Inflammatory macrophage treated with lipopolysaccharide for 1 hour (primary cell): ENCODE measurements at regions not wholly inside any gene's neighbourhood (a gene's known extent, or its start where the extent isn't known, plus 50 kb on each side); places are given as distances from the start of the nearest gene placed in this dataset.

Source experiments
- DNase-seq, 2 donors: peaks; one replicate each; pipeline ENCODE4 v3.0.0-alpha.2; 2020 to 2022

DNA sequence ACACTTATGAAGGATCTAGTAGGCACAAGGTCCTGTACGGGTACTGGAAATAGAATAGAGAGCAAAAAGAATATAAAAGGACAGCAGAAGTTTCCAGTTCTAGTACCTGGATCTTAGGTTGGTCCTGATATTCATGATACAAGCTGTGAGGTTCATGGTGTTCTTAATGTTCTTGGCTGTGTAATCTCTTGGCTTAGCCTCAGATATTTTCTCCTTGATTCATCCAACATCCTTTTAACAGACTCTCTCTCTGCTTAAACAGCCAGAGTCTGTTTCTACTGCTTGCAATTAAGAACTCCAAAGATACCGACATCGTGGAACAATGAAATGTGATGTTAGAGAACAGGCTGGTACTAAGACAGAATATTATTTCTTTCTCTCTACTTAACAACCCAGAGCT lies 49.9 kb downstream of the CNTN3 start:
- no peak for DNase-seq

DNA sequence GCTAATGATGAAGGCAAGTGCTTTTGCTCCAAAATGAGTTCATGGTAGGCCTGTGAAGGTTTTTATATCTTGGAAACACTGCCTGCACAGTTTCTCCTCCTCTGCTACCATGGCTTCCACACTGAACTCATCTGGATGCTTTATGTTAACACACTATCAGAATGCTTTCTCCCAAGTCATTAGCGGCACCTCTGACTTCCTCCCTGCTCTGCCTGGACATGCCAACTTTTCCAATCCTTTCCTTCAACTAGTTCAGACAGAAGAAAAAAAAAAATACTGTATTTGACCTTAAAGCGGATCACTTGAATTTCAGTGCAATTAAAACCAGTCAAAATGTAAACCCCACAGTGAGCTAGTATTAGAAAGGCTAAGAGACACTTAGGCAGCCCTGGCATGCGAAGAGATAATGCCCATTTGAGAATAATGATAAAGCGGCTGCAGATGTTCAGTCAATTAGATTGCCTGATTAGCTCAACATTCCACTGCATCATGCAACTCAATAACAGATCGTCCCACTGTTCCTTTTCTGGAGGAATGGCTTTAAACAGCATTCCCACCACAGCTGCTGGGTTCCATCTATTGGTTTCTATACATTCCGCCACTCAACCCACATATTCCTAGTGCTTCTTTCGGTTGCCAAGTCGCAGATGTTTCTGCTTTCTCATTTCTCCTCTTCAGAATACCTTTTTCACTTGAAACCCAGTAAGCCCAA lies 51.7 kb downstream of the CNTN3 start:
- no peak for DNase-seq

DNA sequence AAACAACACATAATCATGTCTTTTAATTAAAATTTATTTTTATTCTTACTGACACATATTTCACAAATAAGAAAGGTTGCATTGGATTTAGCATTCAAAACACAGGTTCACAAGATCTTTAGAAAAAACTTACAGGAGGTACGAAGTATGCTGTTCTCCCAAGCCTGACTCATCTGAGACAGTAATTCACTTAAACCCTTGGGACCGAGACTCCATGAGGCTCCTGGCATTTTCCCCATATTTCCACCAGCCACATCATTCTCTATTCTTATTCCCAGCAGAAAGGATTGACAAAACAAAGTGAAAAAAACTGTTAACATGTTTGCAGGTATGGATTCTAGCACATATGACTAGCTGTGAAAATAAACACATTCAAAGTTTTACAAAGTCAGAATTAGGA lies 52.6 kb downstream of the CNTN3 start:
- no peak for DNase-seq

DNA sequence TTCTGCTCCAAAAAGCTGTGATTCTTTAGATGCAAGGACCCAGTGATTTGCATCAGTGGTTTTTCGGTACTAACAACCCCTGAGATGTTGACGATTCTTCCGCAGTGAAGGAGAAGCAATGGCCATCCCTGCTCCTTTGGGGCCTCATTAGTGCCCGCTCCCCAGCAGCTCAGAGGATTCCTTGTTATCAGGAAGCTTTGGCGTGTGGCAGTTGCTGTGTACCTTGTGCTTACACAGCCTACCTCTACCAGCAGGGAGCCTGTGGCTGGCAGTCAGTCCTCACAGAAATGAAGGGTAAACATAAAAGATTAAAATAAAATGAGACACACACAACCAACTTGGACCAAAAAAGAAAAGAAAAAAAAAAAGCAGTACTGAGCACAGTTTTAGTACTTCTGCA lies 55.2 kb downstream of the CNTN3 start:
- no peak for DNase-seq

DNA sequence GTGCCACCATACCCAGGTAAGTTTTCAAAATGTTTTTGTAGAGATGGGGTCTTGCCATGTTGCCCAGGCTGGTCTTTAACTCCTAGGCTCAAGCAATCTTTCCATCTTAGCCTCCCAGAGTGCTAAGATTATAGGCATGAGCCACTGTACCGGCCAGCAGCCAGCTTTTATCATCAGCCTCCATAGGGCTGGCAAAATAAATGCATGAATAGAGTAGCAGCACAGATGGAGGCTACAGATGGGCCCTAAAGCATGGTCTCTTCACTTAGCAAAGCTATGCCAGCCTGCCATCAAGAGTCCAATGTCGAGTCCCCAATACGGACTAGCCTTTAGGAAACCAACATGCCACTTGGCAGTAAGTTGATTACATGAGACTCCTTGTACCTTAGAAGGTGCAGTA lies 63.8 kb downstream of the CNTN3 start:
- no peak for DNase-seq

DNA sequence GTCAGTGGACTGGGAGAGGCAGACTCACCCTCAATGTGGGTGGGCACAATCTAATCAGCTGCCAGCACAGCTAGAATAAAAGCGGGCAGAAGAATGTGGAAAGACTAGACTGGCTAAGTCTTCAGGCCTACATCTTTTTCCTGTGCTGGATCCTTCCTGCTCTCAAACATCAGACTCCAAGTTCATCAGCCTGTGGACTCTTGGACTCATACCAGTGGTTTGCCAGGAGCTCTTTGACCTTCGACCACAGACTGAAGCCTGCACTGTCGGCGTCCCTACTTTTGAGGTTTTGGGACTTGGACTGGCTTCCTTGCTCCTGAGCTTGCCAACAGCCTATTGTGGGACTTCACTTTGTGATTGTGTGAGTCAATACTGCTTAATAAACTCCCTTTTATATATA lies 68.0 kb downstream of the CNTN3 start:
- DNase-seq, result no peak

DNA sequence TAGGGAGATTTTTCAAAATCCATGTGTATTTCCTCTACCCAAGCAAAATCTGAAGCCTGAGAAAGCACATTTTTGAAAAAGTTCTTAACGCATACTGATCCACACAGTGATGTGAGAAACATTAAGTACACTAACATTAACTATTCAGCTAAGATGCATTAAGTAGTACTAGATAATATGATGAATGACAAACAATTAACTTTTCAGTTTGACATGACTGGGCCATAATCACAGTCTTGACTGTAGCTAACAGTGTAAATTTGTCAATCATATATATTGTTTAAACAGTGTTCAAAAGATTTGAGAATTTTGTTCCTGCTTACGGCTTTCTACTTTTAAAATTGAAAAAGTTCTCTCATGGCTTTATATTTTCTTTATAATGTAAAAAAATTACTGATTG lies 72.0 kb downstream of the CNTN3 start:
- DNase-seq, result no peak

DNA sequence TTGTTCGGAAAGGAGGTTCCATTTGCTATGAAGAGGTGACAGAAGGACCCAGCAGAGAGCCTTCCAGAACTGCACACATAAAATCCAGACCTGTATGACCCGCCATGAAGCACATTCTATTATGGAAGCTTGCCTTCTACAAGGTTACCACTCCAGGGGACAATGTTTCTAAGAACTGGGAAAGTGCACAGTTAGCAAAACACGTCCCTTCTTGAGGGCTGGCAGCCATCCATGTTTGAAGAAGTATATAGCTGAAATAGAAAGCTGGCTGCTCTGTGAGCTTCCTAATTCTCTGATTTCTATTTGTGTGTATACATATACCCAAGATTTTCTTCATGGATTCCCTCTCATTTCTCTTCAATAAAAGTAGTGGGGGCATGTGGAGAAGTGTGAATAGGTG lies 74.6 kb downstream of the CNTN3 start:
- no peak for DNase-seq

DNA sequence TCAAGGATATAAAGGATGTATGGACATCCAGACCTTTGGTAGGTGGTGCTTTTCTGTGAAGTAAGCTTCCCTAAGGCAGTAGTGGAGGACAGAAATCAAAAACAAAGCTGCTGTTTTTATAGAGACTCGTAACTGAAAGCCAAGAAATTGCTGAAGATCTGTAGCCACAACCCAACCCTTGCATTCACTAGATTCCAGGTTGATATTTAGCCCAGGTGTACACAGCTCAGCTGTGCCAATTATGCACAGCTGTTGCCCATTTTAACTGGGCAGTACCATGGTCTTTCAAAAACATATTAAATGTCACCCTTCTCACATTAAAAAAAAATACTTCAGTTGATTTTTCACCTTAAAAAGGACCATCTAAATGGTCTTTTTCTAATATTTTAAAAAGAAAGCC lies 75.8 kb downstream of the CNTN3 start:
- no peak for DNase-seq

DNA sequence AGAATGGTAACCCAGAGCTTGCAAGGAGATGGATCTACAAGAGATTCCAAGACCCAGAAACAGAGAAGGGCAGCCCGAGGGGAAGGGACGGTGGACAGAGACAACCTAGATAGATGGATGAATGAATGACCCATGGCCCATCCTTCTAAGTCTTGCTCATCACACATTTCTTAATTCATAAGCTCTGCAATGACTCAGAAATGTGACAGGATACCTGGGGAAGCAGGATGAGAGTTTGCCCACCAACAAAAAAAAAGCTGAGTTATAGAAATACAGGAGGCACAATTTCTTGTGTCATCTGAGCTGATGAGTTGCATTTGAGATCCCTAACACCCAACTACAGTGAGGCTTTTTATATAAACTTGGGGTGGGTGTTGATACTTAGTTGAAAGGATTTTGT lies 76.6 kb downstream of the CNTN3 start:
- no peak for DNase-seq

DNA sequence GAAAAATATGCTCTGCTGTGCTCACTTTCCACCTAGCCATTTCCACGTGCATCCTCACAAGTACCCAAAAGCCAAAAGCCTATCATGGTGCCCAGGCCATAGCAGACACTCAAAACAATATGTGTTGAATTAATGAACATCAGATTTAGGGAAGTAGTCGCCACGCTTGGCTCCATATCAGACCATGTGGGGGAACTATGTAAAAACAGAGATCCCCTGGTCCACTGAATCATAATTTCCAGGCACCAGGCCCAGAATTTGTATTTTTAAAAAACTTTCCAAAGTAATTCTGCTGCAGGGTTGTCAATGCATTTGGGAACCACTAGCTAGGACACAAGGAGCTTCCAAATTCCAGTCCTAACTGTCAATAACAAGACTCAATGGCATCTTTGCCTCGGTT lies 77.3 kb downstream of the CNTN3 start:
- no peak for DNase-seq

DNA sequence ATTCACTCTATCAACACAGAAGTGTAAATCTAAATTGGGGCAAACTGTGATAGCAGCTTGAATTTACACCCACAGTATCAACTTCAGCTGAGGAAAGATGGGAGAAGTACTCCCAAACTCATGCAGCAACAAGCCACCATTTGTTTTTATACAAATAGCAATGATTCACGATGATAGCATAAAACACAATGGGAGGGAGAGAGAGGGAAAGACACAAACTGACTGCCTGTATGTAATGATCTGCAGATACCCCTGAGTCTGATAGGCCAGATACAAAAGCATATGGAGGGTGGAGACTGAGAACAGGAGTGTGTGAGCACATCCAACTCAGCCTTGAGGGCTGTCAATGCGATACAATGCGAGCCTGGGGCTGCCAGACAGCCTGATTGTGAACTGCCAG lies 79.2 kb downstream of the CNTN3 start:
- no peak for DNase-seq

DNA sequence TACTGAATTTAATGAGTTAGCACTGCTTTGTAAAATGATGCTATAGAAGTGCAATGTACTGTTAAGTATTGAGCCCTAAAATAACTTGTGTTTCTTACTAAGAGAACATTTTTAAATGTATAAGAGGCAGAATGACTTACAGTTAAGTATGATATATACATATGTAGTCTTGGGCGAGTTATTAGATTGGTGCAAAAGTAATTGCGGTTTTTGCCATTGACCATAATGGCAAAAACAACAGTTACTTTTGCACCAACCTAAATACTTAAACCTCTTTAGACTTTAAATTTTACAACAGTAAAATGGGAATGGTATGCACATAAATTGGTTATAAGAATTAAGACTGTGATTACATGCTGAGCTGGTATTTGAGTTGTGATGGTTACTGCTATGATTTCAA lies 79.8 kb downstream of the CNTN3 start:
- DNase-seq, result no peak

DNA sequence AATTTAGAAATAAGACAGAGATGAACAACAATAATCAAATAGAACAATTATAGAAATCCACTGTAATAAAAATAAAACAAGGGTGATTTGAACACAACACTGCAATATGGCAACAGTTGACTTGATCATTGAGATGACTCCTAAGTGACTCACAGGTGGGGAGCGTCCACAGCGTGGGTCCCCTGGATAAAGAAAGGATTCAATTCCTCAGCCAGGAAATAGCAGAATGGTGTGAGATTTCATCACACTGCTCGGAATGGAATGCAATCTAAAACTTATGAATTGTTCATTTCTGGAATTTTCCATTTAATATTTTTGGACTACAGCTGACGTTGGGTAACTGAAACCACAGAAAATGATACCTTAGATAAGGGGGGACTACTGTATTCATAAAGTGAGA lies 82.0 kb downstream of the CNTN3 start:
- DNase-seq, result no peak

DNA sequence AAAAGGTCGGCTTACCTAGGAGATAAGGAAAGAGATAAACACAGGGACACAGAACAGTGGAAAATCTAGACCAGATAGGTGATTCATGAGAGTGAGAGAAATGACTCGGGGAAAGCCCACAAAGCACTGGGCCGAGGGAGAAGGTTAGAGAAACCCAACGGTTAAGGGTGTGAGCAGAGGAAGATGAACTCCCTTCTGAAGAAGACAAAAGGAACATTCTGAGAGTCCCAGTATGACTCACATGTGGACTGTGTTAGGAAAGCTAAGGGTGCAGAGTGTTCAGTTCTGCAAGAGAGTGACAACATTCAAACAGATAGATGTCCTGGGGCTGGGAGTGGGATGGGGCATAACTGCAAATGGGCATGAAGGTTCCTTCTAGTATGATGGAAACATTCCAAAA lies 83.0 kb downstream of the CNTN3 start:
- no peak for DNase-seq

DNA sequence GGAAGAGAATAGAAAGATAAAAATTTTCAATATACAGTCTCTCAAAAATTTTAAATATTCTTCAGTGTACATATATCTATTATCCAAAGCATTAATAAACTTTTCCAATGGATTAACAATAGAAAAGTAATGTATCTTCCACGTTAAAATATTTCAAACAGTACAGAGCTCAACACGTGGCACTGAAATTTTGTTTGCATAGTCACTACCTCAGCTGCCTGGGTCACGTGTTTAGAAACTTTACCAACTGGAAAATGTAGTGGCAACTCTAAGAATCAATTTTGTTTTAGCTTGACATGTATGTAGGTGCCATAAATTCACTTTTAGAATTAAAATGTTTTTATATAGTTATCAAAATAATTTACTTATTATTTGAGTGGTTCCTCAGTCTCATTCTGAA lies 85.3 kb downstream of the CNTN3 start:
- DNase-seq, result no peak

DNA sequence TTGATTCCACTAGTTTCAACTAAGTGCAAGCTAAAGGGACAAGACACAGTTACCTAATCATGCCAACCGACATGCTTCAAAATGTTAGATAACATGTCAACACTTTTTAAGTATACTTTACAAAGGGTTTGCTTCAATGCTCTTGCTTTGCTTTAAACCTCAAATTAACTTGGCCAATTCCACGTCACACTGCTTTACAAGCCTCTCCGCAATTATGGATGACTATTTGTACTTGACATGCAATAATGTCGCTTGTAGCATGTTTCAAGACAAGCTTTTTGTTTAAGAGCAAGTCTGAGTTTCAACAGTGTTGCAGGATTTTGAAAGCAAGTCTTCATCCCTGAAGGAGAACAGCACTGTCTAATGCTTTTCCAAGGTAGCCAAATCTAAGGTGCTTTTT lies 86.9 kb downstream of the CNTN3 start:
- no peak for DNase-seq

DNA sequence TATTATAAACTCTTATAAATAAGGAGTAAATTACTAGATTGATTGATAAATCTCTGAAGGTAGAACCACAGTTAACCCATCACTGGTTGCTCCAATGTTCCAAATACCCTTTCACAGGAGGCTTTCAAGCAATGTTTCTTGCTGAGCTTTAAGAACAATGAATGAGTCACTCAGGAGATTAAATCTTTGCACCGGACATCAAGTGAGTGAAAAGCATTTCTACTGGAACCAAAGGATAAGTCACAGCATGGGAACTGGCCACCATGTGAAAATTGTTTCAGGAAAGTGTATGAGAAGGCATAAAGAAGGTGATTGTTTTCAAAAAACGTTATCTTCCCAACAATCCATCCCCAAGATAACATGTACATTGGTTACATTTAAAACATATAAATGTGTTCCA lies 90.6 kb downstream of the CNTN3 start:
- DNase-seq, result no peak

DNA sequence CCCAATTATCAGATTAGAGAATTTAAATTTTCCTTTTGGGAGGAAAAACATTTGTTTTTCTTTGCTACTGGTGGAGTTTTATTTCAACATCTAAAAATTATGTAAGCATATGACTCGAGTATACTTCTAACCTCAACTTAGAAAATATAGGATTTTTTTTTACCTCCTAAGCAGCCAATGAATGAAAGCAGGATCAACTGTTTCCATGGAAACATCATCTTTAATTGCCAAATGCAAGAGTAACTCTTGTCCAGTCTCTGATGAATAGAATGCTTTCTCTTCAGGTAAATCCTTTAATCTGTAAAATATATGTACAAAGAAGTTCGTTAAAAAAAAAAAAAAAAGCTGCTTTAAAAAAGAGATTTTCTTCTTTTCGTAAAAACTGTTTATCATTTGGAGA lies 93.6 kb downstream of the CNTN3 start:
- no peak for DNase-seq

DNA sequence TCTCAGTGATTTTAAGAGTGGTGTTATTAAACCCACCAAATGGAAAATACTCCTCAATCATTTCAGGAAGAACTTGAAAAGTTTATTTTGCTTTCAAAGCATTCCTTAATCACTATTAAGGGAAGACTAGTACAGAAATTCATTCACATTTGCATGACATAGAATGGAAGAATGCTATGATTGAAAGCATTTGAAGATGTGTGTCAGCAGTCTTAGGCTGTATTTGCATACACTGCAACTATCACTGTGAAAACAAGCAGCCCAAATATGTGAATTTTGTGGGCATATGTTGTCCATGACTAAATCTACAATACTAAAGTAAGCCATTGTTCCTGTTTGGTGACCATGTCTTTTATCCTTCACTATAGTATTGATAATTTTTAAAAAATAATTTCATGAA lies 95.8 kb downstream of the CNTN3 start:
- no peak for DNase-seq

DNA sequence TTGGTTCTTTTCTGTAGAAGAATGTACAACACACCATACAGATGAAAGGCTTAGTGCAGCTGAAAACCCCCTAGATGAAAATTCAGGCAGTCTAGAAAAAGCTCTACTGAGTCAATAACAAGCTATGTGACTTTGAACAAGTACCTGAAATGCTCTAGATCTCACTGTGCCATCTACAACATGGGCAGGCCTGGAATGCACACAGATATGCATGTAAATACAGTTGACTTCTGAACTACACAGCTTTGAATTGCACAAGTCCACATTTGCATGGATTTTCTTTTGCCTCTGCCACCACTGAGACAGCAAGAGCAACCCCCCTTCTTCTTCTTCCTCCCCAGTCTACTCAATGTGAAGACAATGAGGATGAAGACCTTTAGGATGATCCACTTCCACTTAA lies 98.4 kb downstream of the CNTN3 start:
- DNase-seq, result no peak

DNA sequence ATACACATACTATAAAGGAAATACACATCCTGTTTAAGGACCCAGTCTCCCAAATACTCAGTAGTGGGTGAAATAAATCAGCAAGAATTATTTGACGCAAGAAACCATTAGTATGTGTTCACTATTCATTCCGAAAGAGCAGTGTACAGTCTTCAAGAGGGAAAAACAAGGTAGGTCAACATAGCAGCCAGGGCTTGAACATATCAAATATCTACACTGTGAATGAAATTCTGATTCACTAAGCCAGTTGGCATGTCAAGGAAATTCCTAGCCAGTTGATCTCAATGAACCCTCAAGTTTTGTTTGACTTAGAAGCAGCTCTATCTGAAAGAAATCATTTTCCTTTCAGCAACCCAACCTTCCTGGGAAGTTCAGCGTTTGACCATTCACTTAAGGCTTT lies 99.0 kb downstream of the CNTN3 start:
- no peak for DNase-seq

DNA sequence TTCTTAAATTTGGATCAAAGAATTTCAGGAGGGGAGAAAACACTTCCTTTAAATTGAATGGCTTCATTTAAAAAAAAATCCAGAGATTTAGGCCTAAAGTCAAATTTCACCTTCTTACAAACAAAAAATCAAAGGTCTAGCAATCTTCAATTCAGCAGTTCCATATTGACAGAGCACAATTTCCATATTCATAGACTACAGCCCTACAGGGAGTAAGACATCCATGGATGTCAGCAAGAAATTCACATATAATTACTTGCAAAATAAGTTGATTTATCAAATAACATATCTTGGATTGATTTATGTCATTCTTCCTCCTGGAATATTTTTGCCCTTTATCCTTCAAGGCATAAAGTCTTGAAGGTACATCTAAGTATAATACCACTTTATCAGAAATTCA lies 103.4 kb downstream of the CNTN3 start:
- no peak for DNase-seq

DNA sequence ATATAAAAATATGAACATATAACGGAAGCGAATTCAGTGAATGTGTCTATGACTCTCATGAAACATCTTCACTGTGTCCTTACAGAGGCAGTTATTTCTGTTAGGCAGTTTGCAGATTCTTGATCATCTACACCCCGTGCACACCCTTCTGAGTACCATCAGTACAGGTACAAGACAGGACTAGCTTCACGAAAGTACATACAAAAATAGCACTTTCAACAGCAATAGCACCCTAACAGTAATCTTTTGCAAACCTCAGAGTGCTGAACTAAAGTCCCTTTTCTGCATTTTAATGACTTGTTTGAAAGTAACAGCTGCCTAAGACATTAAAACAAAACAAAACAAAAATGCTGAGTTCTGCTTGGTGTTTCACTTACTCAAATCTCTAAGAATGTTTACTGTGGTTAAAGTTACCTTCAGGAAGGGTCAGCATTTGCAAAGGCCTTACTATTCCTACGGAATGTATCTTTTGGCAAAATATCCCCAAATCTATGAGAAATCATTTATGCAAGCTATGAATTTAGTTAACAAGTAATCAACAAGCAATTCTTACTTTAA lies 104.1 kb downstream of the CNTN3 start:
- no peak for DNase-seq

DNA sequence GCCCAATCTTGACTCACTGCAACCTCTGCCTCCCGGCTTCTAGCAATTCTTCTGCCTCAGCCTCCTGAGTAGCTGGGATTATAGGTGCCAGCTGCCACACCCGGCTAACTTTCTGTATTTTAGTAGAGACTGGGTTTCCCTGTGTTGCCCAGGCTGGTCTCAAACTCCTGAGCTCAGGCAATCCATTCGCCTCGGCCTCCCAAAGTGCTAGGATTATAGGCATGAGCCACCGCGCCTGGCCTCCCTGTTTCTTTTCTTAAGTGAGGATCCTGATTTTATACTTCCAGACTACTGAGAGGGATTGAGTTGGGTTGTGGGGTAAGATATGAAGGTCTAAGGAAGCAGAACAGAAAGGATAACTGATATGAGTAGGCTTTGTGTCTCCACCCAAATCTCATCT lies 106.8 kb downstream of the CNTN3 start:
- no peak for DNase-seq

DNA sequence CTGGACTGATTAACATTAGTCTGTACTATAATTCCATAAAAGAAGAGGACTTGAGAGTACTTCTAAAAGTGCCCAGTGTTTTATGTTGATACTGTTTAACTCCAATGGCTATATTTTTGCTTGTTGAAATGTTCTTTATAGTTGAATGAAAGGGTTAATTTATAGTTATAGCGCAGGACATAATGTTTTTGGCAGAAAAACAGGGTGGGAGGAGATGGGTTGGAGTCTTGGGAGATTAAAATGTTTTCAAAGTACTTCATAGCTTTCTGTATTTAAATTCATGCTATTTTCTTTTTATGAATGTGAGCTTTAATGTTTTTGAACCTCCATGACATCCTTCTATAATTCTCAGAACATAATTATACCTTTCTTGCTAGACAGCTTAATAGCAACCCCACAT lies 108.2 kb downstream of the CNTN3 start:
- DNase-seq, result no peak
